Activated CD8-positive, alpha-beta T cell treated with anti-CD3 and anti-CD28 coated beads, Interleukin-2, amount 10 ng/mL, durations not matched to agents 7 days and 5 days (primary cell): ENCODE measurements at regions not wholly inside any gene's neighbourhood (a gene's known extent, or its start where the extent isn't known, plus 50 kb on each side); places are given as distances from the start of the nearest gene placed in this dataset.

ENCODE experiments used
- ATAC-seq: fragments of 150-1000 bp; cut with Tn5 transposase; one replicate; pipeline ENCODE4 v1.10.0; 2021; ENCODE audit warnings: moderate library complexity
- CTCF ChIA-PET: fragments of 350-600 bp; sonication (Branson Sonifier 250); formaldehyde crosslinking; loops from one replicate; lab custom pipeline; 2021; ENCODE audit warnings: antibody characterized with exemption; lab: Charles Lee
- POLR2A ChIA-PET: fragments of 350-600 bp; sonication (Branson Sonifier 250); formaldehyde crosslinking; loops from one replicate; lab custom pipeline; 2021; ENCODE audit warnings: antibody characterized with exemption; lab: Charles Lee
- DNase-seq: peaks from one replicate; pipeline ENCODE4 v3.0.0-alpha.2; 2020
- H3K27ac Mint-ChIP-seq: one replicate; pipeline ENCODE4 v1.8.0; 2021; ENCODE audit warnings: mild to moderate bottlenecking, mixed read lengths
- H3K27me3 Mint-ChIP-seq: one replicate; pipeline ENCODE4 v1.8.0; 2021; ENCODE audit warnings: low read depth, mixed read lengths
- H3K36me3 Mint-ChIP-seq: one replicate; pipeline ENCODE4 v1.8.0; 2021; ENCODE audit warnings: low read depth, mixed read lengths
- H3K4me1 Mint-ChIP-seq: one replicate; pipeline ENCODE4 v1.8.0; 2021; ENCODE audit warnings: low read depth, mixed read lengths
- H3K4me3 Mint-ChIP-seq: one replicate; pipeline ENCODE4 v1.8.0; 2021; ENCODE audit warnings: mild to moderate bottlenecking, mixed read lengths
- H3K9me3 Mint-ChIP-seq: one replicate; pipeline ENCODE4 v1.8.0; 2022; ENCODE audit warnings: mixed read lengths; ENCODE audit not compliant: insufficient read depth

DNA sequence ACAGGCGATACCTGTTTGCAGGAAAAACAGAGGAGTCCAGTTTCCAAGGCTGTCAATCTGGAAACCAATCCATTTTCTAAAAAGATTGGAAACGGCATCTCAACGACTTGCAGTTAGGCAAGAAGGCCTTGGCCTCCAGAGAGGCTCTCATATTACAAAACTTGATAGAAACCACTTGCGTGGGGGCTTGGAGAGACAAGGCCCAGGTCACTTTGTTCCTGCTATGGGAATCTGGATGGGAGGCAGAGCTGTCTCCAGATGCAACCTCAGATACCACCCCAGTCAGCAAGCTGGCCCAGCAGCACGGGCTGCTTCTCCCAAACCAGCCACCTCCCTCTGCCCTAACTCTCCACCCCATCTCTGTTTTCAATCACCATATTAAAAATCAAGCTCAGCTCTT lies 298.8 kb downstream of the TNS1 start:
- Mint-ChIP-seq H3K4me1 (no peaks in the 10 kb centered on the region), H3K27me3 (no peaks in the 10 kb centered on the region), H3K36me3 (no peaks in the 10 kb centered on the region), H3K27ac (no peak overlapping the region), H3K9me3 (no peaks in the 10 kb centered on the region), H3K4me3 (no peak overlapping the region)
- ChIA-PET CTCF (interaction anchor here (1.4 to 1.5 kb wide), 2 partner anchors 9 to 19 kb away, joined by 4 to 7 read pairs; no protein-coding TSS in a partner anchor), POLR2A (no interaction called here)
- ATAC-seq (no peak), DNase-seq (no peak)

DNA sequence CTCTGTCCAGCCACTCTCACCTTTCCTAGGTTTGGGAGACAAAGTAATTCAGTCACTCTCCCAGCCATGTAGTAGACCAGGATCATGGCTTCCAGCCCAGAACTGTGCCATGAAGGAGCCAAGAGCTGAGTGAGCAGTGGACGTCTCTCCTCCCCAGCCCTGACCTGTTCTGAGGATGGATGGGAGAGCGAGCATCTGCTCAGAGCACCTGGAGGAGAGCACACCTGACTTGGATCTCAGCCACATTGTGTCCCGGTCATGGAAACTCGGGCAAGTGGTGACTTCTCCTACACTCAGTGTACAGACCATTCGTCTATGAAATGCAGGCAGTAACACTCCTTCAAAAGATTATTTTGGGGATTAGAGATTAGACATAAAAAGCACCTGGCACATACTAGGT lies 299.7 kb downstream of the TNS1 start:
- ChIA-PET POLR2A (no interaction called here), CTCF (interaction anchor here (1.1 kb wide), 1 partner anchor 10 kb away, joined by 3 read pairs; no protein-coding TSS in a partner anchor)
- H3K27ac Mint-ChIP-seq = no peak overlapping the region
- no peaks in the 10 kb centered on the region for H3K9me3 Mint-ChIP-seq
- H3K4me1 Mint-ChIP-seq = no peaks in the 10 kb centered on the region
- no peaks in the 10 kb centered on the region for H3K36me3 Mint-ChIP-seq
- H3K27me3 Mint-ChIP-seq = no peaks in the 10 kb centered on the region
- no peak for DNase-seq
- ATAC-seq = no peak
- H3K4me3 Mint-ChIP-seq = no peak overlapping the region

DNA sequence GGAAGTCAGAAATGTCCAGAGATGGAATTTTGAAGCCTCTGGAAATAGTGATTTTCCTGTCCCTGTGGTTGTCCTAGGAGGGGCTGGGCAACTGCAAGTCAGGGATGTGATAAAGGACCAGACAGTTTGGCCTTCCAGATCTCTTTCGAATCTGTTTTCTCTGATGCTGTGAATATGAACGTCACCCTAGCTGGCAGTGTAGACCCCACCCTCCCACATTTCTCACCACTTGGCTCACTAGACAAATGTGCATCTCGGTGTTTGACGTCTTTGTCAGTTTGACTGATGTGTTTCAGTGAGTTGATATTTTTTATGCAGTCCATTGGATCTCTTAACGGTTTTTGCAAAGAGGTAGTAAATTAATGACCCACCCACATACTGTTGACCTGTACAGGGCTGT lies 301.2 kb downstream of the TNS1 start:
- no peak for DNase-seq

DNA sequence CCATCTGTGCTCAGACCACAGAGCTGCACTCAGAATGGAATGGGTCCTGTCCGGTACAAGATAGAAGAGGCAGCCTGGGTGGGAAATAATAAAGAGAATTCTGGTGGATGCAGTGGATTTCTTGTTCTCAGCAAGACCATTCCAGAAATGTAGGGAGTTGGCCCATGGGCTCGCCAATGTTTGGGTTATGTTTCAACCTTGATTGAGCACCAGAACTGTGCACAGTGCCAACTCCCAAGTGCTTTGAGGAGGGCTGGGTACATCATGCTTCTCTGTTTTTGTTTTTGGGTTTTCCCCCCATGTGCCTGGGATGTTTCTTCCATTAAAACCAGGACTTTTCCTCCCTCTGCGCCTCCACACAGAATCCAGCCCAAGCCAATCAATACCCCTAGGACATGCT lies 304.1 kb downstream of the TNS1 start:
- Mint-ChIP-seq H3K9me3 (no peaks in the 10 kb centered on the region), H3K27me3 (no peaks in the 10 kb centered on the region), H3K4me3 (no peak overlapping the region), H3K27ac (no peak overlapping the region), H3K4me1 (peaks cover 4% of the 10 kb centered on the region), H3K36me3 (no peaks in the 10 kb centered on the region)
- DNase-seq (no peak), ATAC-seq (no peak)
- ChIA-PET CTCF (no interaction called here), POLR2A (no interaction called here)

More for the DNA sequence above, 301.2 kb downstream of the TNS1 start:
- POLR2A ChIA-PET = no interaction called here
- no peak overlapping the region for H3K27ac Mint-ChIP-seq
- no peaks in the 10 kb centered on the region for H3K4me1 Mint-ChIP-seq
- CTCF ChIA-PET = no interaction called here
- H3K4me3 Mint-ChIP-seq = no peak overlapping the region
- H3K27me3 Mint-ChIP-seq = no peaks in the 10 kb centered on the region
- no peaks in the 10 kb centered on the region for H3K9me3 Mint-ChIP-seq
- H3K36me3 Mint-ChIP-seq = no peaks in the 10 kb centered on the region
- no peak for ATAC-seq

DNA sequence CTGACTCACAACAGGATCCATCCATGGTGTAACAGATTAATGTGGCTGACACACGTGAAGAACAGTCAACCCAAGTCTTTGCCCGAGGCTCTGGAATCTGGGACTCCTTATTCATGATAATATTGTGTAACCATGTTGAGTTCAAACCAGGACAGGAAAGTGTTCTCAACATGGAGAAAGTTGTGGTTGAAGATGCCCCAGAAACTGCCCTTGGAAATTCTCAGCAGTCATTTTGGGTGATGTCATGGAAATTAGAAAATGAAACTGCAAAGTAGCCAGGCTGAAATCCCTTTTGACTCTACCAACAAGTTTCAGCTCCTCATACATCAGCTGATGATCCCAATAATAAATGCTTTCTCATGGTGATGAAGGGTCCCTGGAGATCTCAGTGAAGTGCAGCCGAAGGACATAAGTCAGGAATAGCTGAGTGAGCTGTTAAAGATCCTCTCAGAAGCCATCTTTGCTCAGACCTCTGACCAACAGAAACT lies 307.7 kb downstream of the TNS1 start:
- Mint-ChIP-seq H3K27me3 (no peaks in the 10 kb centered on the region), H3K36me3 (no peaks in the 10 kb centered on the region), H3K9me3 (no peaks in the 10 kb centered on the region), H3K27ac (no peak overlapping the region), H3K4me3 (no peak overlapping the region), H3K4me1 (peaks cover 4% of the 10 kb centered on the region)
- no peak for ATAC-seq
- no peak for DNase-seq
- CTCF ChIA-PET = interaction anchor here (1.2 kb wide), 1 partner anchor 10 kb away, joined by 3 read pairs; no protein-coding TSS in a partner anchor
- POLR2A ChIA-PET = no interaction called here

DNA sequence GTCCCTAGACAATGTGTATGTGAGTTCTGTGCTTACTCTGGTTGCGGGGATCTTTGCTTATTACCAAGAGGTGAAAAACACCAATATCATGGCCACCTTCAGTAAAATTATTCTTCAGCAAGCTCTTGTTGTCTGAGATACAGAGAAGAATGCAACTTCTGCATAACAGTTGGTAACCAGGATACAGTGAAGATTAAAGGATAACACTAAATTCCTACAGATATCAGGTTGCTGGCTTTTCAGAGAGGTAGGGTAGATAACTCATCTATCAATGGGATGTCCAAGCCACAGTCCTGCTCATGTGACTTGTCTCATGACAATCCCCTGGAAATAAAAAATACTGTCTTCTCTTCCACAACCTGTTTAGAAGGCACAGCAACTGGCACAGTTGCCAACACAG lies 308.5 kb downstream of the TNS1 start:
- ATAC-seq (no peak), DNase-seq (no peak)
- no peak overlapping the region for H3K27ac Mint-ChIP-seq
- no peaks in the 10 kb centered on the region for H3K36me3 Mint-ChIP-seq
- no peaks in the 10 kb centered on the region for H3K9me3 Mint-ChIP-seq
- ChIA-PET CTCF (interaction anchor here (1.2 kb wide), 1 partner anchor 9 kb away, joined by 3 read pairs; no protein-coding TSS in a partner anchor), POLR2A (no interaction called here)
- peaks cover 4% of the 10 kb centered on the region for H3K4me1 Mint-ChIP-seq
- no peaks in the 10 kb centered on the region for H3K27me3 Mint-ChIP-seq
- no peak overlapping the region for H3K4me3 Mint-ChIP-seq

DNA sequence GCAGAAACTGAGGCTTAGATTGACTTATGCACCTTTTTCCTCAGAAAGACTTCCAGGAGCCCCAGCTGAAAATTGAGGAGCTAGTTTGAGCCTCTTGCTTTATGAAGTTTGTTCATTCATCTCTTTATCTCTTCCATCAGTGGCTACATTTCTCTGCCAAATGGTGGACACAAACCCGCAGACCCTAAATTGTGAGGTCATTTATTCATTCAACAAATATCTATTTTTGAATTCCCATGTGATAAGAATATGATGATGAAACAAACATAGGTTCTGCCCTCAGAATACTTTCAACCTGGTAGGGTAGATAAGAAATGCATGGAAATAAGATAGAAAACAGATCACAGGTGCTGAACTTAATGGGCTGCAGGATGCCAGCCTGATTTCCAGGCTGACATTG lies 309.4 kb downstream of the TNS1 start:
- no peak overlapping the region for H3K4me3 Mint-ChIP-seq
- CTCF ChIA-PET = no interaction called here
- no peaks in the 10 kb centered on the region for H3K36me3 Mint-ChIP-seq
- no peaks in the 10 kb centered on the region for H3K27me3 Mint-ChIP-seq
- no peak overlapping the region for H3K27ac Mint-ChIP-seq
- DNase-seq = no peak
- peaks cover 4% of the 10 kb centered on the region for H3K4me1 Mint-ChIP-seq
- no peaks in the 10 kb centered on the region for H3K9me3 Mint-ChIP-seq
- POLR2A ChIA-PET = no interaction called here
- no peak for ATAC-seq

DNA sequence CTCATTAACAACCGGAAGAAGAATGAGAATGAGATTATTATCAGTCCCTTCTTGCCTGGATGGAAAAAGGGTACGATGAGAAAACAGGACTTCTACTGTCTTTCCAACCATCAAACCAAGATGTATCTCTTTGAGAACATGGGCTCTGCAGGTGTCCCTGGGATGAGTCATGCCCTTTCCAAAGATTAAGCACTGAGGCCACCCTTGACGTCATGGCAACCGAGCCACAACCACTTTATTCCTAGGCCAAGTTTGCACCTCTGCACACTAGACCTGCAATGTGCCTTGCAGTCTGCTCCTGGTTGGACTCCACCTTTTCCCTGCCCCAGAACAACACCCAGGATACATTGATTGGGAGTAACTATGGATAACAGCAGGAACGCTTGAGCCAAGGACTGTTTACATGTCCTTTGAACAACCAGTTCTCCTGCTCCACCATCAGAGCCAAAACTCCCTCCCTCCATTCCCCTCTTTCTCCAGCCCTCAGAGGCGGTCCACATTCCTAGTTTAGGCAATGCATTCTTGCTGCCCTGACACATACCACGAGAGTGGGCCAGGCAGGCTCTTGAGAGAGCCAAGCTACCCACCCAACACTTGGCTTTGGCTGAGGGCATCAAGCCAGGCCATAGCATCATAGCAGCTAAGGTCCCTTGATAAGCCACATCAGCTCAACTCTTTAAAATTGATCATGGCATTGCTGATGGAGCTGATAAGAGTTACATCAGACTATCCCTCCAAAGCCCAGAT lies 310.7 kb downstream of the TNS1 start:
- H3K36me3 Mint-ChIP-seq = no peaks in the 10 kb centered on the region
- H3K27me3 Mint-ChIP-seq = peaks cover 4% of the 10 kb centered on the region
- DNase-seq (no peak), ATAC-seq (no peak)
- no peaks in the 10 kb centered on the region for H3K9me3 Mint-ChIP-seq
- peaks cover 4% of the 10 kb centered on the region for H3K4me1 Mint-ChIP-seq
- H3K27ac Mint-ChIP-seq = no peak overlapping the region
- H3K4me3 Mint-ChIP-seq = no peak overlapping the region
- CTCF ChIA-PET = no interaction called here
- POLR2A ChIA-PET = no interaction called here

DNA sequence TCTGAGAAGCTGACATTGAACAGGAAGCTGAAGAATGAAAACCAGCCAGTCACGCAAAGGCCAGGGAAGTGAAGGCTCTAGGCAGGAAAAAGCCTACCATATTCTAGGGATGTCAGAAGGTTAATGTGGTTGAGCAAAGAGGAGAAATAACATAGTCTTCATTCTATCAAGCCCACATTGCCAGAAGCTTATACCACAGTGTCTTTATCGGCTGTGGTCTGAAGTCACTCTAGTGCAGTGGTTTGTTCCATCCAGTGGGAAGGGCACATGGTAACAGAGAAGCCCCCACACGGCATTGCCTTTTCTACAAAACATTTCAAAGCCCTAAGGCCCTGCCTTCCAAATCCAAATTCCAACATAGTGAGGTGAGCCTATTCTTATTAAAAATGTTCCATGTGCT lies 311.3 kb downstream of the TNS1 start:
- no peak for ATAC-seq
- H3K27me3 Mint-ChIP-seq = peaks cover 7% of the 10 kb centered on the region
- ChIA-PET CTCF (interaction anchor here (1.6 kb wide), 1 partner anchor 21 kb away, joined by 5 read pairs; no protein-coding TSS in a partner anchor), POLR2A (no interaction called here)
- no peak overlapping the region for H3K4me3 Mint-ChIP-seq
- no peak overlapping the region for H3K27ac Mint-ChIP-seq
- DNase-seq = no peak
- peaks cover 4% of the 10 kb centered on the region for H3K4me1 Mint-ChIP-seq
- H3K9me3 Mint-ChIP-seq = no peaks in the 10 kb centered on the region
- no peaks in the 10 kb centered on the region for H3K36me3 Mint-ChIP-seq

DNA sequence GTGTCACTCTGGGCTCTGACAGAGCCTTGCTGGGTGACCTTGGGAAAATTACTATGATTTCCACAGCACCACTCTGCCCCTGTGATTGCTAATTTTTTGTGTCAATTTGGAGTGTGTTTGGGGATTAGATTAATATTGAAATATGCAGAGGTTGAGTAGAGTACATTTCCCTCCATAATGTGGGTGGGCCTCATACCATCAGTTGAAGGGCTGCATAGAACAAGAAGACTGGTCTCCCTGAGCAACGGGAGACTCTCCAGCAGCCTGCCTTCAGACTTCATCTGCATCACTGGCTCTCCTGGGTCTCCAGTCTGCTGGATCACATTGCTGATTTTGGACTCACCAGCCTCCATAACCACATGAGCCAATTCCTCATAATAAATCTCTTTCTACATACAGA lies 313.7 kb downstream of the TNS1 start:
- H3K27me3 Mint-ChIP-seq = peaks cover 7% of the 10 kb centered on the region
- ATAC-seq (no peak), DNase-seq (no peak)
- no peaks in the 10 kb centered on the region for H3K36me3 Mint-ChIP-seq
- H3K4me3 Mint-ChIP-seq = no peak overlapping the region
- no peaks in the 10 kb centered on the region for H3K4me1 Mint-ChIP-seq
- ChIA-PET CTCF (no interaction called here), POLR2A (no interaction called here)
- no peak overlapping the region for H3K27ac Mint-ChIP-seq
- no peaks in the 10 kb centered on the region for H3K9me3 Mint-ChIP-seq

DNA sequence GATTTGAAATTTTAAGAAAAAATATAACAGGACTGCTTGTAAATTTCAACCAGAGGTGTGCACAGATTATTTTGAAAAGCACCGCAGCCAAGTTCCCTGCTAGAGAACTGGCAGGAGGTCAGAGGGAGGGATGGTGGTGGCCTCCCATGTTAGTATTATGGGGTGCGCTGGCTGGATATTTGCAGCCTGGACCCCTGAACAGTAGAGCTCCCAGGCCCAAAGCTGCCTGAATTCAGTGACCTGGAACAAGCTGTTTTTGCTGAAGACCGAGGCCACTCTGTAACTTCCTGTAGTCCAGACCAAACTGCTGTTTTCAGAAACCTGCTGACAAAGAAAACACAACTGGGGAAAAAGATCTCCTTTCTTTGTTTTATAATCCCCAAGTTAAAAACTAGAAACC lies 314.3 kb downstream of the TNS1 start:
- CTCF ChIA-PET = no interaction called here
- DNase-seq (no peak), ATAC-seq (no peak)
- Mint-ChIP-seq H3K9me3 (no peaks in the 10 kb centered on the region), H3K36me3 (no peaks in the 10 kb centered on the region), H3K4me3 (no peak overlapping the region), H3K27ac (no peak overlapping the region), H3K4me1 (no peaks in the 10 kb centered on the region), H3K27me3 (peaks cover 7% of the 10 kb centered on the region)
- POLR2A ChIA-PET = no interaction called here

DNA sequence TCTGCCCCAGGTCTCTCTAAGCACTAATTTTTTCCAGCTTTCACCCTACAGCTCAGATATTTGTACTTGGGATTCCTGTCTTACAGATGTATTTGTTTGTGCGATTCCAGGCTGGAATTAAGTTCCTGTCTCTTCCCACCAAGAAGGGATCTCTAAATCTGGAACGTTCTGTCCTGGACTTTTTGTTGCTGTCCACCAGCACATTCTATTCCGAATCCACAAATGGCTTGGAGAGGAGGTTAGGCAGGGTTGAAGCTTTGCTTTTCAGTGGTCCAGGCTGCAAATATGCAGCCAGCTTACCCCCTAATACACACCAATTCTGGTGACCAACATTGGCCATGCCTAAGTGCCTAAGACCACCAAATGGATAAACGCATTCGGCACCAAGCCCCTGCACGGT lies 315.0 kb downstream of the TNS1 start:
- Mint-ChIP-seq H3K36me3 (no peaks in the 10 kb centered on the region), H3K4me3 (no peak overlapping the region), H3K27me3 (peaks cover 7% of the 10 kb centered on the region), H3K9me3 (no peaks in the 10 kb centered on the region), H3K4me1 (no peaks in the 10 kb centered on the region), H3K27ac (no peak overlapping the region)
- ChIA-PET CTCF (no interaction called here), POLR2A (no interaction called here)
- ATAC-seq (no peak), DNase-seq (no peak)
